GM12878 (cell line): ENCODE measurements at regions not wholly inside any gene's neighbourhood (a gene's known extent, or its start where the extent isn't known, plus 50 kb on each side); places are given as distances from the start of the nearest gene placed in this dataset.

Experiments used
- ATAC-seq: fragments of 200-7000 bp; cut with Tn5 transposase; 3 replicates; pipeline ENCODE4 v1.9.1; 2020; ENCODE audit warnings: mild to moderate bottlenecking, moderate library complexity
- BruUV-seq: library from RNA; stranded (reverse); fragments of 400-500 nt; replicated peaks from 2 replicates; lab custom pipeline; 2021; lab: Mats Ljungman, UMichigan
- CTCF ChIA-PET: fragments of 300-600 bp; sonication (Branson Sonifier 250); formaldehyde crosslinking; extraction: SDS; loops from one replicate; lab custom pipeline; 2021; ENCODE audit warnings: inconsistent platforms; lab: Yijun Ruan, JAX
- POLR2A ChIA-PET: fragments of 350-600 bp; formaldehyde crosslinking; extraction: SDS; loops from one replicate; lab custom pipeline; 2021; ENCODE audit warnings: inconsistent platforms; lab: Charles Lee
- RAD21 ChIA-PET: fragments of 300-600 bp; sonication (Branson Sonifier 250); formaldehyde crosslinking; loops from one replicate; lab custom pipeline; 2023; ENCODE audit warnings: antibody characterized with exemption; ENCODE audit not compliant: unreplicated experiment; lab: Charles Lee
- SMC1A ChIA-PET: fragments of 300-600 bp; sonication (Branson Sonifier 250); formaldehyde crosslinking; loops from one replicate; lab custom pipeline; 2023; ENCODE audit not compliant: unreplicated experiment, uncharacterized antibody; lab: Charles Lee
- DNase-seq: peaks from one replicate; pipeline ENCODE4 v3.0.0-alpha.2; 2011; ENCODE audit warnings: low read depth, low spot score
- FAIRE-seq: peaks from 3 replicates; lab custom pipeline; 2011; peaks lifted over from hg19 to GRCh38; lab: Jason Lieb, UNC
- H2AFZ ChIP-seq: 2 replicates; pipeline ENCODE4 v1.6.0; 2011; ENCODE audit warnings: low read depth, low read length, control low read depth; ENCODE audit not compliant: control insufficient read depth
- H3K27ac ChIP-seq: 2 replicates; pipeline ENCODE4 v1.5.1; 2011; ENCODE audit warnings: control low read depth; ENCODE audit not compliant: control insufficient read depth, insufficient read depth
- H3K27me3 ChIP-seq, 2 experiments: replicated peaks in 1 of 2; 2 replicates each; pipeline versions ENCODE4 v1.6.0 to v1.6.1; 2011; ENCODE audit warnings: low read length in 1 of 2; ENCODE audit not compliant: control insufficient read depth in 2 of 2, insufficient read depth in 2 of 2
- H3K36me3 ChIP-seq, 2 experiments: 2 replicates each; pipeline ENCODE4 v1.5.1; 2011; ENCODE audit warnings: low read length in 1 of 2; ENCODE audit not compliant: control insufficient read depth in 2 of 2, insufficient read depth in 2 of 2
- H3K4me1 ChIP-seq: 2 replicates; pipeline ENCODE4 v1.6.1; 2011; ENCODE audit warnings: mild to moderate bottlenecking, low read length, moderate library complexity, mixed read lengths; ENCODE audit not compliant: control insufficient read depth, insufficient read depth
- H3K4me2 ChIP-seq: 2 replicates; pipeline ENCODE4 v1.6.0; 2011; ENCODE audit warnings: control low read depth; ENCODE audit not compliant: control insufficient read depth, insufficient read depth
- H3K4me3 ChIP-seq: fragments of 200-600 bp; sonication (generic); 2 replicates; pipeline ENCODE4 v1.5.1; 2016
- H3K79me2 ChIP-seq: 2 replicates; pipeline ENCODE4 v1.6.0; 2011; ENCODE audit warnings: low read length; ENCODE audit not compliant: control insufficient read depth, insufficient read depth
- H3K9ac ChIP-seq: 2 replicates; pipeline ENCODE4 v1.8.0; 2011; ENCODE audit warnings: low read length, control low read depth, mixed read lengths; ENCODE audit not compliant: control insufficient read depth, insufficient read depth
- H3K9me3 ChIP-seq: replicated peaks from 3 replicates; pipeline ENCODE4 v1.5.1; 2011; ENCODE audit warnings: mild to moderate bottlenecking, low read length; ENCODE audit not compliant: control insufficient read depth, insufficient read depth
- H4K20me1 ChIP-seq: 2 replicates; pipeline ENCODE4 v1.6.0; 2011; ENCODE audit not compliant: control insufficient read depth, insufficient read depth
- ESRRA ChIP-seq: IDR thresholded peaks from 2 replicates; pipeline ENCODE4 v1.6.1; 2012; ENCODE audit warnings: mild to moderate bottlenecking, low read length, improper control_type of control experiment
- MTA3 ChIP-seq: IDR thresholded peaks from 2 replicates; pipeline ENCODE4 v1.6.1; 2012; ENCODE audit warnings: low read length, inconsistent platforms, borderline replicate concordance
- NFYB ChIP-seq: IDR thresholded peaks from 2 replicates; pipeline ENCODE4 v1.6.1; 2011; ENCODE audit warnings: low read depth, mild to moderate bottlenecking, low read length, improper control_type of control experiment, moderate library complexity; ENCODE audit not compliant: insufficient read depth
- SMARCA5 ChIP-seq: fragments of 450-650 bp; IDR thresholded peaks from 2 replicates; pipeline ENCODE4 v1.6.1; 2017; ENCODE audit warnings: mild to moderate bottlenecking
- TCF12 ChIP-seq: IDR thresholded peaks from 2 replicates; pipeline ENCODE4 v1.6.1; 2011; ENCODE audit warnings: low read depth, mild to moderate bottlenecking, low read length
- TCF3 ChIP-seq: IDR thresholded peaks from 2 replicates; pipeline ENCODE4 v1.6.1; 2012; ENCODE audit warnings: low read depth, mild to moderate bottlenecking, low read length, borderline replicate concordance; ENCODE audit not compliant: insufficient read depth
- ZNF622 ChIP-seq: fragments of 450-650 bp; IDR thresholded peaks from 2 replicates; pipeline ENCODE4 v1.6.1; 2017; ENCODE audit warnings: mild to moderate bottlenecking, inconsistent platforms
- WGBS: methylation state at CpG from one replicate; pipeline ENCODE4 v1.1.6; 2016; ENCODE audit warnings: low lambda C conversion rate; ENCODE audit not compliant: insufficient replicate concordance, insufficient coverage; ENCODE audit errors: missing lambda C conversion rate; 5-methylcytosine and 5-hydroxymethylcytosine counted together
- in situ Hi-C: fragments of 300-500 bp; cut with MboI; formaldehyde crosslinking; loops from 9 replicates; pipeline ENCODE4 v1.14.3; 2018; ENCODE audit warnings: mixed read lengths
- intact Hi-C: fragments of 100-400 bp; cut with micrococcal nuclease; formaldehyde crosslinking; loops from one replicate; pipeline ENCODE4 v1.14.2; 2022; ENCODE audit not compliant: unreplicated experiment
- TF ChIP-seq, protein P1 (sequence below): fragments of 450-650 bp; formaldehyde crosslinking; IDR thresholded peaks from 2 replicates; pipeline ENCODE4 v1.5.0; 2022; ENCODE audit warnings: mild to moderate bottlenecking, missing genetic modification characterization
- TF ChIP-seq, protein P2 (sequence below): IDR thresholded peaks from 2 replicates; pipeline ENCODE4 v1.6.1; 2011; ENCODE audit warnings: borderline replicate concordance, low read depth, mild to moderate bottlenecking, moderate library complexity, mixed read lengths, low read length; ENCODE audit not compliant: insufficient read depth; ENCODE audit errors: extremely low read length
- TF ChIP-seq, protein P3 (sequence below): fragments of 150-350 bp; IDR thresholded peaks from 2 replicates; pipeline ENCODE4 v1.6.1; 2014; ENCODE audit warnings: mild to moderate bottlenecking, low read depth, low read length

DNA sequence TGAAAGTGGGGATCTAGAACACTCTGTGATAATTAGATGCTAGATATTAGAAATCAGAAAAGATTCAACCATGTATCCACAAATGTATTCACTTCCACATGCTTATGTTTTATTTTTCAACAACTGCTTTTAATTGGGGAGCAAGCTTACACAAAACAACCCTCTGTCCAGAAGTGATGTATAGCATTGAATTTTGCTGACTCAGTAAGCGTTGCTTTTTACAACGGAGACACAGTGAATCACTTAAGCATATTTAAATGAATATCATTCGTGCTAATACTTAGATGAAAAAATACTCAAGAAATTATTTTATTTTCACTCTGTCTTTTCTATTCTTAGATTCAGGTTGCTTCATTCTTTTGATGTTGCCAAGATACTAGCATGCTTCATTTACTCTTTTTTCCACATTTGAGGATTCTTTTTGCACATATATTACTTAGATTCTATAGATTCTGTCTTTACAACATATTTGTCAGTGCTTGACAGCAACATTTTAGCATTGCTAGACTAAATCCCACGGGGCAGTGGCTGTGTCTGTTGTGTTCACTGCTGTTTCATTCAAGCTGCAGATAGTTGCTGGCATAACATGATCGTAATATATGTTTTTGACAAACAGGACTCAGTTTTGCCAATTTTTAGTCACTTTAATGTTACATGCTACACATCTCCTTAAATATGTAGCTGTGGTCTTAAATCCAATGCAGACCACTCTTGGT lies 1714.4 kb upstream of the SEL1L start (continued):
- TF ChIP-seq, protein P1, sequence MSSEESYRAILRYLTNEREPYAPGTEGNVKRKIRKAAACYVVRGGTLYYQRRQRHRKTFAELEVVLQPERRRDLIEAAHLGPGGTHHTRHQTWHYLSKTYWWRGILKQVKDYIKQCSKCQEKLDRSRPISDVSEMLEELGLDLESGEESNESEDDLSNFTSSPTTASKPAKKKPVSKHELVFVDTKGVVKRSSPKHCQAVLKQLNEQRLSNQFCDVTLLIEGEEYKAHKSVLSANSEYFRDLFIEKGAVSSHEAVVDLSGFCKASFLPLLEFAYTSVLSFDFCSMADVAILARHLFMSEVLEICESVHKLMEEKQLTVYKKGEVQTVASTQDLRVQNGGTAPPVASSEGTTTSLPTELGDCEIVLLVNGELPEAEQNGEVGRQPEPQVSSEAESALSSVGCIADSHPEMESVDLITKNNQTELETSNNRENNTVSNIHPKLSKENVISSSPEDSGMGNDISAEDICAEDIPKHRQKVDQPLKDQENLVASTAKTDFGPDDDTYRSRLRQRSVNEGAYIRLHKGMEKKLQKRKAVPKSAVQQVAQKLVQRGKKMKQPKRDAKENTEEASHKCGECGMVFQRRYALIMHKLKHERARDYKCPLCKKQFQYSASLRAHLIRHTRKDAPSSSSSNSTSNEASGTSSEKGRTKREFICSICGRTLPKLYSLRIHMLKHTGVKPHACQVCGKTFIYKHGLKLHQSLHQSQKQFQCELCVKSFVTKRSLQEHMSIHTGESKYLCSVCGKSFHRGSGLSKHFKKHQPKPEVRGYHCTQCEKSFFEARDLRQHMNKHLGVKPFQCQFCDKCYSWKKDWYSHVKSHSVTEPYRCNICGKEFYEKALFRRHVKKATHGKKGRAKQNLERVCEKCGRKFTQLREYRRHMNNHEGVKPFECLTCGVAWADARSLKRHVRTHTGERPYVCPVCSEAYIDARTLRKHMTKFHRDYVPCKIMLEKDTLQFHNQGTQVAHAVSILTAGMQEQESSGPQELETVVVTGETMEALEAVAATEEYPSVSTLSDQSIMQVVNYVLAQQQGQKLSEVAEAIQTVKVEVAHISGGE (CRISPR knock-in tag): no peak
- TF ChIP-seq, all 136 proteins: peak for 0

DNA sequence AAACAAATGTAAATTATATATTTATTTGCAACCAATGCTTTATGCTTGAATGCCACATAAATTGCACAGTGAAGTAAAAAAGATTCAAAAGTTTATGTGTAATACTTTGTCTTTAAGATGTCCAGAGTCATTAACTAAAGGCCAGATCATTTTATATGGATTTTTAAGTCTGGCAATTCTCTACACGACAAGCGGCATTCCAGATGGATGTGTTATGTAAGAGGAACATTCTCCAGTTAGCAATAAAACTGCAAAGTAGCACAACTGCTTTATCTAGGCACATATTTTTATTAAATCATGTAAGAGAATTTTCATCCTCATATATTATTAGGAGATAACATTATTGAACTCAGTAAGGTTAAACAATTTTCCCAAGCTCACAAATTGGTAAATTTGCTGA lies 1717.7 kb upstream of the SEL1L start:
- Histone ChIP-seq H3K4me3 (no peak overlapping the region), H3K9ac (no peak overlapping the region), H3K9me3 (no peaks in the 10 kb centered on the region), H4K20me1 (no peaks in the 10 kb centered on the region), H2AFZ (no peak overlapping the region), H3K36me3 (no peaks in the 10 kb centered on the region), H3K4me1 (no peaks in the 10 kb centered on the region), H3K27ac (no peak overlapping the region), H3K79me2 (no peaks in the 10 kb centered on the region), H3K4me2 (no peak overlapping the region), H3K27me3 (no peaks in the 10 kb centered on the region)
- POLR2A ChIA-PET: no interaction called here
- ATAC-seq (no peak), DNase-seq (no peak), FAIRE-seq (no peak)
- RAD21 ChIA-PET: no interaction called here
- intact Hi-C loops: no loop called here
- BruUV-seq: no TSS peak
- WGBS: 86% methylated on average over 2 of the region's 2 CpGs
- in situ Hi-C loops: no loop called here
- CTCF ChIA-PET: interaction anchor here (1.4 to 1.6 kb wide), 2 partner anchors 8 to 49 kb away, joined by 3 to 4 read pairs; no protein-coding TSS in a partner anchor
- SMC1A ChIA-PET: interaction anchor here (1.7 kb wide), 1 partner anchor 12 kb away, joined by 8 read pairs; no protein-coding TSS in a partner anchor
- no peak for TF ChIP-seq TCF3
- TF ChIP-seq, protein P2, sequence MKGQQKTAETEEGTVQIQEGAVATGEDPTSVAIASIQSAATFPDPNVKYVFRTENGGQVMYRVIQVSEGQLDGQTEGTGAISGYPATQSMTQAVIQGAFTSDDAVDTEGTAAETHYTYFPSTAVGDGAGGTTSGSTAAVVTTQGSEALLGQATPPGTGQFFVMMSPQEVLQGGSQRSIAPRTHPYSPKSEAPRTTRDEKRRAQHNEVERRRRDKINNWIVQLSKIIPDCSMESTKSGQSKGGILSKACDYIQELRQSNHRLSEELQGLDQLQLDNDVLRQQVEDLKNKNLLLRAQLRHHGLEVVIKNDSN: no peak
- TF ChIP-seq MTA3: no peak
- TF ChIP-seq, protein P3, sequence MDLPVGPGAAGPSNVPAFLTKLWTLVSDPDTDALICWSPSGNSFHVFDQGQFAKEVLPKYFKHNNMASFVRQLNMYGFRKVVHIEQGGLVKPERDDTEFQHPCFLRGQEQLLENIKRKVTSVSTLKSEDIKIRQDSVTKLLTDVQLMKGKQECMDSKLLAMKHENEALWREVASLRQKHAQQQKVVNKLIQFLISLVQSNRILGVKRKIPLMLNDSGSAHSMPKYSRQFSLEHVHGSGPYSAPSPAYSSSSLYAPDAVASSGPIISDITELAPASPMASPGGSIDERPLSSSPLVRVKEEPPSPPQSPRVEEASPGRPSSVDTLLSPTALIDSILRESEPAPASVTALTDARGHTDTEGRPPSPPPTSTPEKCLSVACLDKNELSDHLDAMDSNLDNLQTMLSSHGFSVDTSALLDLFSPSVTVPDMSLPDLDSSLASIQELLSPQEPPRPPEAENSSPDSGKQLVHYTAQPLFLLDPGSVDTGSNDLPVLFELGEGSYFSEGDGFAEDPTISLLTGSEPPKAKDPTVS: no peak
- TF ChIP-seq SMARCA5: no peak
- TF ChIP-seq ESRRA: no peak
- TF ChIP-seq ZNF622: no peak
- TF ChIP-seq, protein P1 (CRISPR knock-in tag): no peak
- TF ChIP-seq NFYB: no peak
- TF ChIP-seq TCF12: no peak
